GM18508 (cell line): ENCODE measurements at regions not wholly inside any gene's neighbourhood (a gene's known extent, or its start where the extent isn't known, plus 50 kb on each side); places are given as distances from the start of the nearest gene placed in this dataset.
"Not testable (repeated sequence)": the region's sequence is repeated elsewhere in the genome, so short reads cannot be mapped to it uniquely, and the experiment has no call there.

Experiments
- ATAC-seq: cut with Tn5 transposase; IDR thresholded peaks from one replicate; pipeline ENCODE4 v1.9.1; 2021; ENCODE audit warnings: moderate number of reproducible peaks; ENCODE audit not compliant: insufficient read depth, unreplicated experiment

DNA sequence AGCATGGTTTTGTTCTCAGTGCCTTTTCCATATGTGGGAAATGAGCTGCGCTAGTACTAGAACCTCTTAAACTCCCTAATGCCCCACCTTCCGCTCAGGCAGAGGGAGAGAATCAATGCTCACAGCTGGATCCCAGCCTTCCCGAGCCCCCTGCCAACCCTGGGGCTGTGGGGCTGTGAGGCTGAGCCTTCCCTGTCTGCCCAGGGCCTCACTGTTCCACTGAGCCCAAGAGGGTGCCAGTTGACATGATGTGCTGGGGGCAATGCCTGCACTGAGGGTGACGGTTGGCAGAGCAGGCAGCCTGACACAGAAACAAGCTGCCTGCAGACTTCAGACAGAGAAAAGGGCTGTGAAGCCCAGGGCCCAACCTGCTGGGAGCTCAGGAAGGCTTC, 602.4 kb upstream of the RAB6C start:
- no peak for ATAC-seq

DNA sequence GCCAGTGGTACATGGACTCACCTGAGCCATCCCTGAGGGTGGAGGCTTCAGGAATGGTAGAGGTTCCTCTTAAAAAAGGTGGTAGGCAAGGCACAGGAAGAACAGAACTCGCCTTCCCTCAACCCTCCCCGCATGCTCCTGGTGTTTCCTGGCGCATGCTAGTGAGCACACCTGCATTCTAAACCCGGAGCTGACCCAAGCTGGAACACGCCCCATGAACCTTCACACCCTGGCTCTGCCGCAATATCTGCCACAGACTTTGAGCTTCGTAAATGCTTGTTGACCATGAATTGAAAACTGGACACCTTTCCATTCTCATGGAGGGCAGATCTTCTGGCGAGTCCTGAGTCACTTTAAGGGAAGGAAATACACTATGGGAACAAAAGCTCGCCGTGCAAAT, 601.3 kb upstream of the RAB6C start:
- ATAC-seq = no peak

DNA sequence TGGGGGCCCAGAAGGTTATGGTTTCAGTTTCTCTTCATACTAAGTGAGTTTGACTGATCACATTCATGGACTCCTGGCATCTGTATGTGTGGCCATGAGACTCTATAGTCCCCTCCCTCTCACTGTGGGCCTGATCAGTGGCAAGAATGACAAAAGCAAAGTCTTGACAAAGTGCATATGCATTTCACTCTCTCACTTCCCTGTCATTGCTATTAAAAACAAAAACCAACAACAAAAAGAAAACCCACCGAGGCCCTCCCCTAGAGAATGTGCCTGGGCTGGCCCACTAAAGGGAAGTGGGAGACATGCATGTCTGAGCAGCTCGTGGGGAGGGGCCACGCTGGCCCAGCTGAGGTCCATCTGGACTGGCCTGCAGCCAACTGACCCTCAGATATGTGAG, 600.1 kb upstream of the RAB6C start:
- peak; percentile 40 for ATAC-seq

DNA sequence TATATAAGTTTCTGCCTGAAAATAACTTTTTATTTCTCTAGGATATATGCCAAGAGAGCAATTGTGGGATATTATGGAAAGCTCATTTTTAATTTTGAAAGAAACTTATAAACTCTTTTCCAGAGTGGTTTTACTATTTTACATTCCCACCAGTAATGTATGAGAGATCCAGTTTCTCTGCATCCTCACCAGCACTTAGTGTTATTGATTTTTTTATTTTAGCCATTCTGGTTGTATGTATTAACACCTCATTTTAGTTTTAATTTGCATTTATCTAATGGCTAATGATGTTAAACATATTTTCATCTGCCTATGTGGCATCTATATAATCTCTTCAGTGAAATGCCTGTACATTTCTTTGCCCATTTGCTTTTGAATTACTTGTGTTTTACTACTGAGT, 597.7 kb upstream of the RAB6C start:
- ATAC-seq = no peak

DNA sequence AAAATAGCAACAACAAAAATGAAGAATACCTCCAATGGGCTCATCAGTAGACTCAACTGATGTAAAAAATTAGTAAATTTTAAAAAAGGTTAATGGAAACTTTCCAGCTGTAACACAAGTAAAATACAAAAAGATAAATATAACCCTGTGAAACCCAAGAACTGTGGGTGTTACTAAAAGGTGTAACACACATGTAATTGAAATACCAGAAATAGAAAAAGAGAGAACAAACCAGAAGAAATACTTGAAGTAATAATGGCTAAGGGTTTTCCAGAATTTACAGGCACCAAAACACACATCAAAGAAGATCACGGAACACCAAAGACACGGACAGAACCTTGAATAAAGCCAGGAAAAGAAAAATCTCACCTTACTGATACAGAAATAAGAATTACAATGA, 590.6 kb upstream of the RAB6C start:
- ATAC-seq = no peak

DNA sequence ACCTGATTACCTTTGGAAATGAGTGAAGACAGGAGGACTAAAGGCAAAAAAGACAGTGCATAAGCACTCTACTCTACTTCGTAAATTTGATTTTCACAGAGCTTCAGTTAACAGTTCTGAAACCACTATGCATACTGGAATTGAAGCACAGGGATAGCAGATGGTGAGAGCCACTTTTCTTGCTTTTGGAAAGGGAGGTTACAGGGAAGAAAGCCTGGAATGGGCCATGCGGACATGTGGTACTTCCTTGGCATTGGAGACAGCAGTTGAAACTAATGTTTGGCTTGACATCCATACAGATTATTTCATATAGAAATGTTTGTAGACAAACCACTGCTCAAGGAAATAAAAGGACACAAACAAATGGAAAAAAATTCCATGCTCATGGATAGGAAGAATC, 585.6 kb upstream of the RAB6C start:
- no peak for ATAC-seq

DNA sequence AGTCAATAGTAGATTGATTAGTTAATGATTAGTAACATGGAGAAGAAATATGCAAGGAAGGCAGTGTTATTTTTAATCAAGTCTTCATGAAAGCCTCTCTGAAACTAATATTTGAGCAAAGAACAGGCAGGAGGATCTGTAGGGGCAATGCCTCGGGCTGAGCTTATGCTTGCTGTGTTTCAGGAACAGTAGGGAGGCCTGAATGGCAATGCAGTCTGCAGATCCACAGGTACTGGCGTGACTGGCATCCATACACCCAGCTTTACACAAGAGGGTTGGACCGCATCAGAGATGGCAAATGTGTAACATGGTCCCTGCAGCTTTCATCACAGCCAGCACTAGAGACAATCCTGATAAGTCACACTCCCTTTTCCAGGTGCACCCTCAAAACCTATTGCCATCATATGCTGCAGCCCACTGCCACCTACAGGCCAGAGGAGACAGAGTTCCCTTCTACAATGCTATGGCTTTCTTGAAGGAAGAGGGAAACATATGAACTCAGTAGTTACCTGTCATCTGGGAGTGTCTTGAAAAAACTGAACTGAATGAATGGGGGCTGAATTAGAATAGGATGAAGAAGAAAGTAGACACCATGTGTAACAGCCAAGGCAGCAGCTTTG, 582.4 kb upstream of the RAB6C start:
- no peak for ATAC-seq

DNA sequence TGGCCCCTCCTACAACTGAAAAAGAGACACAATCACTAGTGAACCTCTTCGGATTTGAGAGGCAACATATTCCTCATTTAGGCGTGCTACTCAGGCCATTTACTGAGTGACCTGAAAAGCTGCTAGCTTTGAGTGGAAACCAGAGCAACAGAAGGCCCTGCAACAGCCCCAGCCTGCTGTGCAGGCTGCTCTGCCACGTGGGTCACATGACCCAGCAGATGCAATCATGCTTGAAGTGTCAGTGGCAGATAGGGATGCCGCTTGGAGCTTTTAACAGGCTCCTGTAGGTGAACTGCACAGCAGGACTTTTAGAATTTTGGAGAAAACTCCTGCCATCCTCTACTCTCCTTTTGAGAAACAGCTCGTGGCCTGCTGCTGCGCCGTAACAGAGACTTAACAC, 578.6 kb upstream of the RAB6C start:
- no peak for ATAC-seq

DNA sequence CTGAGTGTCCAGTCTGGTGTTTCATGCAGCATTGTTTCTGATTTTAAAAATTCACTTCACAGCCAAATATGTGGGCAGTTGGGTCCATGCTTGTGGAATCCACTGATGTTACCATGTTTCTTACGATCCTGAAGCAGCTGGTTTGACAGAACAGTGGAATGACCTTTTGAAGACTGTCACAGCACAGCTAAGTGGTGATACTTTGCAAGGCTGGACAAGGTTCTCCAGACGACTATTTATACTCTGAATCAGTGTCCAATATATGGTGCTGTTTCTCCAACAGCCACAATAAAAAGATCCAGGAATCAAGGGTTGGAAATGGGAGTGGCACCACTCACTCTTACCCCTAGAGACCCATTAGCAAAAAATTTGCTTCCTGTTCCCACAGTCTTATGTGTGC, 577.4 kb upstream of the RAB6C start:
- ATAC-seq = no peak

DNA sequence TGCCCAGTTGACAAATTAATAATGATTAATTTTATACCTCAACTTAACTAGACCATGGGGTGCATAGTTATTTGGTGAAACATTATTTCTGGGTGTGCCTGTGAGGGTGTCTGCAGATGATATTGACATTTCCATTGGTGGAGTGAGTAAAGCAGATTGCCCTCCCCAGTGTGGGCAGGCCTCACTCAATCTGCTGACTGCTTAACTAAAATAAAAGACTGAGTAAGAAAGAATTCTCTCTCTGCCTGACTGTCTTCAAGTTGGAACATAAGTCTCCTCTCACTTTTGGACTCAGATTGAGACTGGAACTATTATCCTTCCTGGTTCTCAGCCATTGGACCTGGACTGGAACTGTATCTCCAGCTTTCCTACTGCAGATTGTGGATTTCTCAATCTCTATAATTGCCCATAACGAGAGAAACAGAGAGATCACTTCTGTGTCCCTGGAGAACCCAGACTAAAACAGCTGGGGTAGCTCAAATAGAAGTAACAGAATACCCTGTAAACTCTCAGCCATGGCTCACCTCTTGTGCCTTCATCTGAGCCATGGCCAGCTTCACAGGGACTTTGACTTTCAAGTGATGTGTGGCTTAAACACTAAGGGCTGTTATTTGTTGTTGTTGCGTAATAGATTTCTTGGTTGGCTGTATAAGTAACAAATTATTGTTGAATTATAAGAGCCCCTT, 575.3 kb upstream of the RAB6C start:
- ATAC-seq = no peak

DNA sequence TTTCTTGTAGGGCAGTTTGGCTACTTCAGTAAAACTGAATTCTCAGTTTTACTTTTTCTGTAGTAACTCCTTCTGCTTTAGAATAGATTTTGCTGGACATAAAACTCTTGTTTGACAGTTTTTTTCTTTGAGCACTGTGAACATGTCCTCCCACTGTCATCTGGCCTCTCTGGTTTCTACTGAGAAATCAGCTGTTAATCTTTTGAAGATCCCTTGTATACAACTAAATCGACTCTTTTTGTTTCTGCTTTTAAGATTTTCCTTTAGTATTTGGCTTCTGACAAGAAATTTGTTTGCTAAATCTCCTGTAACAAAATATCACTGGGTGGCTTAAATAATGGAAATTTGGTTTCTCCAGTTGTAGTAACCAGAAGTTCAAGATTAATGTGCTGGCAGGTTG, 570.9 kb upstream of the RAB6C start:
- no peak for ATAC-seq

DNA sequence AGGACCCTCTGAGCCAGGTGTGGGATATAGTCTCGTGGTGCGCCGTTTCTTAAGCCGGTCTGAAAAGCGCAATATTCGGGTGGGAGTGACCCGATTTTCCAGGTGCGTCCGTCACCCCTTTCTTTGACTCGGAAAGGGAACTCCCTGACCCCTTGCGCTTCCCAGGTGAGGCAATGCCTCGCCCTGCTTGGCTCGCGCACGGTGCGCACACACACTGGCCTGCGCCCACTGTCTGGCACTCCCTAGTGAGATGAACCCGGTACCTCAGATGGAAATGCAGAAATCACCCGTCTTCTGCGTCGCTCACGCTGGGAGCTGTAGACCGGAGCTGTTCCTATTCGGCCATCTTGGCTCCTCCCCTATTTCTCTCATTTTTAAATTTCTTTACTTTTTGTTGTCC, 562.4 kb upstream of the RAB6C start:
- ATAC-seq = not testable (repeated sequence)

DNA sequence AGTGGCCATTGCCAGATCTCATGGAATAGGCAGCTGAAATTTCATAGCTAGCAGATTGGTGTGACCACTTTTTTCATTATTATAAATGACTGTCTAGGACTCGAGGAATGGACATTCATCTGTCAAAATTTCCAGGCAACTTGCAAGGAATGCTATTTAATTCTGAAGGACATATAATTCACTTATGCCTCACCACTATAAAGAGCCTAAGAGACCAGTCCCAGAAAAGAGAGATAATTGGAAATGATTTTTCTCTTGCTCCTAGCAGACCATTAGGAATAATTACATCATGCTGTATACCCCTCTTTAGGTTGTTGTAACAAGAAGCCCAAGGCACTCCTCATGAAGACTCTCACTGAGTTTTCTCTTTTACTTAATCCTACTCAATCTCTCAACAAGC, 557.4 kb upstream of the RAB6C start:
- no peak for ATAC-seq

DNA sequence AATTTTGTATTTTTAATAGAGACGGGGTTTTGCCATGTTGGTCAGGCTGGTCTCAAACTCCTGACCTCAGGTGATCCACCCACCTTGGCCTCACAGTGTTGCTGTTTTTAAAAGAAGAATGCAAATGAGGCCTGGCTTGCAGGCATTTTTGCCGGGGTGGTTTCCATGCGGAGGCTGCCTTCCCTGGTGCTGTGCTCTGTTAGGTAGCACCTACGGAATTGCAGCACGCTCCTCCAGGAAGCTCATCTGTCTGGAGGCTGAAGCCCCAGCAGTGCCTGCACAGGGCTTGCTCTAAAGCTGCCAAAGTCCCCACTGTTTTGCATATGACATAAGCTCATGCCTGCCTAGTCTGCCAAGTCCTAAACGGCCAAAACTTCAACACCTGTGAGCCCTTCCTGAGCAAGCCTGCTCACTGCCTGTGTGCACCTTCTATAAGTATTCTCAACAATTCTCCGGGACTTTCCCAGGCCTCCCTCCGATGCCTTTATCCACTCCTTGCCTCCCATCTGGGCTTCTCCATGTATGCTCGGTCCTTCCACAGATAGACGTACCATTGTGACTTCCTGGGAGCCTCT, 551.3 kb upstream of the RAB6C start:
- ATAC-seq = no peak

DNA sequence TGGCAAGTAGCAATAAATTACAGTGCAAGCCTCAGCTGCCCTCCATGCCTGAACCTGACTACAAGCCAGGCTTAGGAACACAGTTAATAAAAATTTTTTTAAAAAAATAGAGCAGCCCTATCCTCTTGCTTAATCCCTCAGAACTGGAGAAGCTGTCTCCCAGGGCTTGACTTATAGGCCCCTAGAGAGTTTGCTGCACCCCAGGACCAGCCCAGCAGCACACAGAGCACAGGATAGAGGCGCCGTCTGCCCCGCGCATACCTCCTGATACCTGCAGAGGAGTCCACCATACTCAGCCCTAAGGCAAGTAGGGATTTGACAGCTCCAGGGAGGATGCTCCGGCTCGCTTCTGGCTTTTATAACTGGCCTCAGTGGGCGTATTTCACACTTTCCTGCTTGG, 548.6 kb upstream of the RAB6C start:
- ATAC-seq = no peak

DNA sequence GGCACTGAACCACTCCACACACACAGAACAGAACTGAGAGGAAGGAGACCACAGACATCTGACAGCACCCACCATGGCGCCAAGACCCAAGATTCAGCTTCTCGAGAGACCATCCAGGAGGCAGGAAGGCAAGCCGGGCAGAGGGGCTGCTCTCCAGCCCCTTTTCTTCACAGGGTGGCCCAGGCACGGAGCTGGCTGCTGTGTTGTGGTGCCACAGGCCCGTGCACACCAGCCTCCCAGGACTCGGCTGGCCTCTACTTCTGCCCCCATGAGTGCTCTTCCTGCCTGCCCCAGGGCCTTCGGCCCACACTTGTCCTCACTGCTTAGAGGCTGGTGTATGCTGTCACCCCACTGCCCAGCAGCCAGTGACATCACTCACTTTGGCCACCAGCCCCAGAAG, 547.6 kb upstream of the RAB6C start:
- no peak for ATAC-seq

DNA sequence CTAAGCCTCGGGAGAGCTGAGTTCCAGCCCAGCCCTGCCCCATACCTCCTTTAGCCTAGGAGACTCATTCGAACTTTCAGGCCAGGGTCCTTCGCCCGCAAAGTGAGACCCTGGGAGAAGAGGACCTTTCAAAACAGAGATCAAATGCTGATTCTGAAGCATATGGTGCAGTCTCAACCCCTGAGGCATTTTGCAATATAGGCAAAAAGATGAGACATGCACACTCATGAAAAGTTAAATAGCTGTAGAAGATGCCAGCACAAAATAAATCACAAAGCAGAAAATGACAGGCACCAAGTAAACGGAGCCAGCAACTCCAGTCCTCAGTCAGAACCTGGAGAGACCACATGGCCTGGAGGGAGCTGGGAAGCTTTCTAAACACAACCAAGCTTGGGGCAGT, 542.7 kb upstream of the RAB6C start:
- no peak for ATAC-seq

DNA sequence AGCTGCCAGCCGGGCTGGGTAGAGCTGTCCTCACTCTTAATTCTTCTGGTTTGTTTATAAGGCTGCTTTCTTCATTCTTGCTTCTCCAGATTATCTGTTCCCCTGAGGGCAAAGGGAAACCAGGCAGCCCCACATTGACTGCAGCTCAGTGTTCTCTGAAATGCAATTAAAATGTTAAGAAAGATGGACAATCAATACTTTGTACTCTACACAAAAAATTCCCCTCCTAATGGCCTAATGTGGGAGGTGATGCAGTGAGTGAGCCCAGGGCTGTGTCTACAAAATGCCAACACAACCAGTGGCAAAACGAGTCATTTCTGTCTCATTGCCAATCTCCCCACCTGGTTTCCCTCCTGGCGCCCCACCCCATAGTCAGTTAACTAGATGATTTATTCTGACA, 541.7 kb upstream of the RAB6C start:
- no peak for ATAC-seq

DNA sequence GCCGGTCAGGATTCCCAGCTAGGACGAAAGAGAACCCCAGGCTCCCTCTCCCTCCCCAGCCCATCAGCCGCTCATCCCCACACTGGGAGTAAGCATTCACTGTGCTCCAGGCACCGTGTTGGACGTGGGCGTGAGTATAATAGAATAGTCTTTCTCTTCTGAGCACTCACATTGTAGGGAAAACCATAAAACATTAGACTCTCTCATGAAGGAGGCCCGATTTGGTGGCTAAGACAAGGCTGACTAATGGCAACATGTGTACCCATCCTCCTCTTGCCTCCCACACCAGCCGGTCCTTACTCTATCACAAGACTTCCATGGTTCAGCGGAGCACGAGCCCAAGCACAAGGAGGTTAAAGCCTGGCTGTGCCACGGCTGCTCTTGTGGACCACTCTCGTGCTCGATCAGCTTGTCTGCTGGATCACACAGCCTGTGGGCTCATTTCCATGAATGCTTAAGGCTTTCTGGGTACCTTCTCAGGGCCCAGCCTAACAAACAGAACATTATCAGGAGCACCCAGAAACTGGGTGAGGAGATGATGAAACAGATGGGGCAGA, 540.9 kb upstream of the RAB6C start:
- no peak for ATAC-seq

DNA sequence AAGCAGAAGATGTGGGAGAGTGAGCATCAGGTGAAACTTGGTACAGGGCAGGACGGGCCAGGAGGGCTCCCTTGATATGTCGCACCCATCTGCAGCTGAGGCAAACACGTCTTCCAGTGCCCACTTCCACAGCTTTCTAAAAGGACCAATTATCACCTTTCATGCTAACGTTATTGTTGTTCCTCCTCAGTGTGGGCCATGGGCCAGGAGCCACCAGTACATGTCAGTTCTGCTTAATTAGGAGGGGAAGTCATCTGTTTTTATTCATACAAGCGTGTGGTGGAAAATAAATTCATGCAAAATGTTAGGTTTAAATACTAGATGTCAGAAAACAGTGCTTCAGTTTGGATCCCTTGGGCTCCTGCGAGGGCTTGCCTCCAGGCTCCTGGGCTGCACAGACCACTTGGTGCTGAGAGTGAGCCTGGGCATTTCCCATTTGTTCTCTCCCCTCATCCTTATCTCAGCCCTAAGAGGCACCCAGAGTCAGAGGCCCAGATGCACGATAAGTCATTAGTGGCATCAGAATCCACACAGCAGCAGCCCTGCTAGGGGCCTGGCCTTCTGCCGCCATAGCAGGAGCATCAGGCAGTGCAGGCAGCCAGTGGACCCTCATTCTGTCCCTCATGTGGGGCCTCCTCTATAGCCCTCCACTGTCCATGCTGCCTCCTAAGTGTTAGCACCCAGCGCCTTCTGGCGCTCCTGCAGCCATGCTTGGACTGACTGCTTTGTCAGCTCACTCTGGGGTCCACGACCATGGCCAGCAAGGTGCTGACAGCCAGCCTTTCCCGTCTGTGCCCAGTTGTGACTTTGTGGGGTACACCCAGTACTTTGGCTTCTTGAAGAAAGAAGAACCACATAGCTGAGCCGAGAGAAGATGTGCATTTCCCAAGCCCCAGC, 539.8 kb upstream of the RAB6C start:
- ATAC-seq = no peak

DNA sequence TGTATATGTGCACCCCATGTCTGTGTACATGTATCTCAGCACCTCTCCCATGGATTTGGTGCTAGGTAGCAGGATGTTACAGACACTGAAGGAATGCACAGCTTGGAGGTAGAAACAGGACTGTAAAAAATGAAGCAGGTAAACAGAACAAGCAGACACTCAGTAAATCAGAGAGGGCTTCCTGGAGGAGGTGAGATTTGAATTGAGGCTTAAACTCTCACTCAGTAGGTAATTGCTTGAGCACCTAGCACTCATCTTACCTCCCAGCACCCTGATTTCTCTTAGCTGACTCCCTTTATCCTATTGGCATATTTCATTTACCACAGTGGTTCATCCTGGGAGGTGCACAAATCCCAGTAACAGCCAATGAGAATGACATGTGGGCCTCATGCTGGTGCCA, 537.9 kb upstream of the RAB6C start:
- ATAC-seq = no peak
